WTC11 (cell line): ENCODE measurements at regions not wholly inside any gene's neighbourhood (a gene's known extent, or its start where the extent isn't known, plus 50 kb on each side); places are given as distances from the start of the nearest gene placed in this dataset.

Source experiments
- ATAC-seq: fragments of 200-7000 bp; cut with Tn5 transposase; 2 replicates; pipeline ENCODE4 v1.10.0; 2021; ENCODE audit warnings: mild to moderate bottlenecking, moderate library complexity
- CTCF ChIA-PET: fragments of 300-600 bp; sonication (Branson Sonifier 250); formaldehyde crosslinking; loops from one replicate; lab custom pipeline; 2021; ENCODE audit warnings: antibody characterized with exemption; lab: Charles Lee
- POLR2A ChIA-PET: fragments of 350-600 bp; sonication (Branson Sonifier 250); formaldehyde crosslinking; loops from one replicate; lab custom pipeline; 2021; ENCODE audit warnings: antibody characterized with exemption; lab: Charles Lee
- DNase-seq: peaks from one replicate; pipeline ENCODE4 v3.0.0; 2021; ENCODE audit warnings: low spot score
- H3K27ac Mint-ChIP-seq: 2 replicates; pipeline ENCODE4 v1.8.0; 2021; ENCODE audit warnings: mixed read lengths
- H3K27me3 Mint-ChIP-seq: 2 replicates; pipeline ENCODE4 v1.8.0; 2021; ENCODE audit warnings: low read depth, mild to moderate bottlenecking, moderate library complexity, mixed read lengths
- H3K36me3 Mint-ChIP-seq: 2 replicates; pipeline ENCODE4 v1.8.0; 2021; ENCODE audit warnings: mixed read lengths
- H3K4me1 Mint-ChIP-seq: 2 replicates; pipeline ENCODE4 v1.8.0; 2022; ENCODE audit warnings: mixed read lengths
- H3K4me3 Mint-ChIP-seq: 2 replicates; pipeline ENCODE4 v1.8.0; 2021; ENCODE audit warnings: mild to moderate bottlenecking, moderate library complexity, mixed read lengths
- H3K9me3 Mint-ChIP-seq: 2 replicates; pipeline ENCODE4 v1.8.0; 2021; ENCODE audit warnings: mixed read lengths
- ATF1 ChIP-seq: sonication (generic); formaldehyde crosslinking; IDR thresholded peaks from 2 replicates; pipeline ENCODE4 v1.8.1; 2023; ENCODE audit warnings: mild to moderate bottlenecking, moderate library complexity, missing genetic modification reagents
- CREB1 ChIP-seq: sonication (generic); formaldehyde crosslinking; IDR thresholded peaks from 2 replicates; pipeline ENCODE4 v1.8.0; 2023; ENCODE audit warnings: mild to moderate bottlenecking, missing genetic modification reagents
- CREM ChIP-seq: sonication (generic); formaldehyde crosslinking; IDR thresholded peaks from 2 replicates; pipeline ENCODE4 v1.8.1; 2022; ENCODE audit warnings: mild to moderate bottlenecking, missing genetic modification reagents, moderate library complexity
- ELF4 ChIP-seq: sonication (generic); formaldehyde crosslinking; IDR thresholded peaks from 2 replicates; pipeline ENCODE4 v1.8.1; 2022; ENCODE audit warnings: low read depth, mild to moderate bottlenecking, moderate library complexity, missing genetic modification reagents
- ERG ChIP-seq: fragments of 250-450 bp; sonication (Bioruptor Pico); IDR thresholded peaks from 2 replicates; pipeline ENCODE4 v1.8.0; 2021; ENCODE audit warnings: mild to moderate bottlenecking
- FOXP4 ChIP-seq: sonication (generic); formaldehyde crosslinking; IDR thresholded peaks from 2 replicates; pipeline ENCODE4 v1.8.0; 2022; ENCODE audit warnings: mild to moderate bottlenecking, missing genetic modification reagents
- GABPB1 ChIP-seq: sonication (generic); formaldehyde crosslinking; IDR thresholded peaks from 2 replicates; pipeline ENCODE4 v1.8.1; 2023; ENCODE audit warnings: mild to moderate bottlenecking, missing genetic modification reagents
- GRHL2 ChIP-seq: fragments of 250-450 bp; sonication (Bioruptor Pico); IDR thresholded peaks from 2 replicates; pipeline ENCODE4 v1.8.0; 2022; ENCODE audit warnings: mild to moderate bottlenecking, moderate library complexity; ENCODE audit not compliant: insufficient replicate concordance, severe bottlenecking
- HMGXB4 ChIP-seq: sonication (generic); formaldehyde crosslinking; IDR thresholded peaks from 2 replicates; pipeline ENCODE4 v1.8.1; 2023; ENCODE audit warnings: mild to moderate bottlenecking, moderate library complexity, missing genetic modification reagents
- NR1H2 ChIP-seq: sonication (generic); formaldehyde crosslinking; IDR thresholded peaks from 2 replicates; pipeline ENCODE4 v1.9.0; 2021; ENCODE audit warnings: mild to moderate bottlenecking, moderate library complexity, missing genetic modification reagents
- TCF7 ChIP-seq: sonication (generic); formaldehyde crosslinking; IDR thresholded peaks from 2 replicates; pipeline ENCODE4 v1.8.0; 2022; ENCODE audit warnings: mild to moderate bottlenecking, low read depth, missing genetic modification reagents, moderate library complexity
- TP53 ChIP-seq: sonication (generic); formaldehyde crosslinking; IDR thresholded peaks from 2 replicates; pipeline ENCODE4 v1.8.1; 2023; ENCODE audit warnings: mild to moderate bottlenecking, missing genetic modification reagents
- ZNF138 ChIP-seq: sonication (generic); formaldehyde crosslinking; conservative IDR thresholded peaks from 2 replicates; pipeline ENCODE4 v1.8.1; 2022; ENCODE audit warnings: mild to moderate bottlenecking, moderate library complexity, missing genetic modification reagents
- ZNF232 ChIP-seq: sonication (generic); formaldehyde crosslinking; IDR thresholded peaks from 2 replicates; pipeline ENCODE4 v1.8.0; 2022; ENCODE audit warnings: mild to moderate bottlenecking, missing genetic modification reagents
- ZNF396 ChIP-seq: fragments of 250-450 bp; sonication (Bioruptor Pico); IDR thresholded peaks from 2 replicates; pipeline ENCODE4 v1.8.0; 2021; ENCODE audit warnings: mild to moderate bottlenecking, moderate library complexity, borderline replicate concordance
- ZNF423 ChIP-seq: fragments of 250-450 bp; sonication (Bioruptor Pico); IDR thresholded peaks from 2 replicates; pipeline ENCODE4 v2.1.2; 2022; ENCODE audit warnings: mild to moderate bottlenecking, moderate library complexity
- ZNF425 ChIP-seq: fragments of 250-450 bp; sonication (Bioruptor Pico); conservative IDR thresholded peaks from 2 replicates; pipeline ENCODE4 v1.9.0; 2021; ENCODE audit warnings: mild to moderate bottlenecking
- TF ChIP-seq, protein P1 (sequence below): sonication (generic); formaldehyde crosslinking; IDR thresholded peaks from 2 replicates; pipeline ENCODE4 v1.8.1; 2023; ENCODE audit warnings: mild to moderate bottlenecking, missing genetic modification reagents

- TF ChIP-seq ERG (CRISPR knock-in tag): no peak
- no peak for TF ChIP-seq GRHL2 (CRISPR knock-in tag)
- TF ChIP-seq ELF4 (CRISPR knock-in tag): no peak
Measured at GRCh38 chr2:126781206-126781605, 117.5 kb upstream of the TEX51 start (continued).

- H3K27ac Mint-ChIP-seq: no peak overlapping the region
- H3K4me1 Mint-ChIP-seq: peaks cover 9% of the 10 kb centered on the region; the same call in 1 of the 2 replicates
- peaks cover 3% of the 10 kb centered on the region; the same call in 1 of the 2 replicates for H3K27me3 Mint-ChIP-seq
- ATAC-seq: no peak
- ChIA-PET POLR2A (no interaction called here), CTCF (interaction anchor here (1.0 kb wide), 2 partner anchors 190 to 254 kb away, joined by 3 read pairs; no protein-coding TSS in a partner anchor)
- no peaks in the 10 kb centered on the region for H3K9me3 Mint-ChIP-seq
- DNase-seq: no peak
- no peak overlapping the region for H3K4me3 Mint-ChIP-seq
- no peaks in the 10 kb centered on the region for H3K36me3 Mint-ChIP-seq
- TF ChIP-seq GABPB1 (CRISPR knock-in tag) (no peak), TP53 (CRISPR knock-in tag) (no peak), HMGXB4 (CRISPR knock-in tag) (no peak), CREB1 (no peak), ATF1 (CRISPR knock-in tag) (no peak), ZNF232 (CRISPR knock-in tag) (no peak), TCF7 (CRISPR knock-in tag) (no peak), ELF4 (CRISPR knock-in tag) (no peak), CREM (CRISPR knock-in tag) (no peak), ZNF423 (CRISPR knock-in tag) (no peak), ZNF425 (no peak), ZNF138 (CRISPR knock-in tag) (no peak), ZNF396 (CRISPR knock-in tag) (no peak)
- TF ChIP-seq, protein P1, sequence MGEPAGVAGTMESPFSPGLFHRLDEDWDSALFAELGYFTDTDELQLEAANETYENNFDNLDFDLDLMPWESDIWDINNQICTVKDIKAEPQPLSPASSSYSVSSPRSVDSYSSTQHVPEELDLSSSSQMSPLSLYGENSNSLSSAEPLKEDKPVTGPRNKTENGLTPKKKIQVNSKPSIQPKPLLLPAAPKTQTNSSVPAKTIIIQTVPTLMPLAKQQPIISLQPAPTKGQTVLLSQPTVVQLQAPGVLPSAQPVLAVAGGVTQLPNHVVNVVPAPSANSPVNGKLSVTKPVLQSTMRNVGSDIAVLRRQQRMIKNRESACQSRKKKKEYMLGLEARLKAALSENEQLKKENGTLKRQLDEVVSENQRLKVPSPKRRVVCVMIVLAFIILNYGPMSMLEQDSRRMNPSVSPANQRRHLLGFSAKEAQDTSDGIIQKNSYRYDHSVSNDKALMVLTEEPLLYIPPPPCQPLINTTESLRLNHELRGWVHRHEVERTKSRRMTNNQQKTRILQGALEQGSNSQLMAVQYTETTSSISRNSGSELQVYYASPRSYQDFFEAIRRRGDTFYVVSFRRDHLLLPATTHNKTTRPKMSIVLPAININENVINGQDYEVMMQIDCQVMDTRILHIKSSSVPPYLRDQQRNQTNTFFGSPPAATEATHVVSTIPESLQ (CRISPR knock-in tag): no peak
Measured at GRCh38 chr2:126781806-126782205, 116.9 kb upstream of the TEX51 start.

GRCh38 chr2:126782648-126783047 lies 116.0 kb upstream of the TEX51 start:
- DNase-seq (no peak), ATAC-seq (no peak)
- ChIA-PET CTCF (no interaction called here), POLR2A (no interaction called here)
- no peaks in the 10 kb centered on the region; the same call in 1 of the 2 replicates for H3K27me3 Mint-ChIP-seq
- no peaks in the 10 kb centered on the region for H3K36me3 Mint-ChIP-seq
- H3K9me3 Mint-ChIP-seq: no peaks in the 10 kb centered on the region
- H3K4me3 Mint-ChIP-seq: no peak overlapping the region
- H3K4me1 Mint-ChIP-seq: peaks cover 4% of the 10 kb centered on the region; the same call in 1 of the 2 replicates
- H3K27ac Mint-ChIP-seq: no peak overlapping the region
- TF ChIP-seq NR1H2 (CRISPR knock-in tag) (no peak), HMGXB4 (CRISPR knock-in tag) (no peak), FOXP4 (CRISPR knock-in tag) (no peak), GRHL2 (CRISPR knock-in tag) (no peak), CREM (CRISPR knock-in tag) (no peak)
